ENCODE measurements at regions not wholly inside any gene's neighbourhood (a gene's known extent, or its start where the extent isn't known, plus 50 kb on each side); places are given as distances from the start of the nearest gene placed in this dataset.

GRCh38 chr9:81245254-81245956, 443.9 kb downstream of the TLE1 start:
- no peaks in the 10 kb centered on the region for H3K27me3 ChIP-seq

GRCh38 chr9:81244631-81245030, 444.7 kb downstream of the TLE1 start:
- no peak for DNase-seq (ENCODE audit: extremely low spot score in 2 of 2)
- TF ChIP-seq, protein P1, sequence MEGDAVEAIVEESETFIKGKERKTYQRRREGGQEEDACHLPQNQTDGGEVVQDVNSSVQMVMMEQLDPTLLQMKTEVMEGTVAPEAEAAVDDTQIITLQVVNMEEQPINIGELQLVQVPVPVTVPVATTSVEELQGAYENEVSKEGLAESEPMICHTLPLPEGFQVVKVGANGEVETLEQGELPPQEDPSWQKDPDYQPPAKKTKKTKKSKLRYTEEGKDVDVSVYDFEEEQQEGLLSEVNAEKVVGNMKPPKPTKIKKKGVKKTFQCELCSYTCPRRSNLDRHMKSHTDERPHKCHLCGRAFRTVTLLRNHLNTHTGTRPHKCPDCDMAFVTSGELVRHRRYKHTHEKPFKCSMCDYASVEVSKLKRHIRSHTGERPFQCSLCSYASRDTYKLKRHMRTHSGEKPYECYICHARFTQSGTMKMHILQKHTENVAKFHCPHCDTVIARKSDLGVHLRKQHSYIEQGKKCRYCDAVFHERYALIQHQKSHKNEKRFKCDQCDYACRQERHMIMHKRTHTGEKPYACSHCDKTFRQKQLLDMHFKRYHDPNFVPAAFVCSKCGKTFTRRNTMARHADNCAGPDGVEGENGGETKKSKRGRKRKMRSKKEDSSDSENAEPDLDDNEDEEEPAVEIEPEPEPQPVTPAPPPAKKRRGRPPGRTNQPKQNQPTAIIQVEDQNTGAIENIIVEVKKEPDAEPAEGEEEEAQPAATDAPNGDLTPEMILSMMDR (IDR thresholded peaks at IDR 0.05), result no peak
- TF ChIP-seq POLR2AphosphoS5 (IDR thresholded peaks at IDR 0.05; ENCODE audit: insufficient read depth in 1 of 2, low read depth in 1 of 2), result no peak
- no peak for TF ChIP-seq POLR2A (IDR thresholded peaks at IDR 0.05)
- Histone ChIP-seq H3K27me3 (no peaks in the 10 kb centered on the region), H3K4me1 (no peaks in the 10 kb centered on the region), H3K36me3 (no peaks in the 10 kb centered on the region), H3K4me3 (no peak overlapping the region), H3K27ac (no peak overlapping the region), H3K9me3 (no peaks in the 10 kb centered on the region)
- intact Hi-C loops (cut with DNase I), result no loop called here

More at GRCh38 chr9:81245254-81245956, 443.9 kb downstream of the TLE1 start:
- TF ChIP-seq, protein P1 (IDR thresholded peaks at IDR 0.05), result no peak
- no peak for TF ChIP-seq POLR2AphosphoS5 (IDR thresholded peaks at IDR 0.05; ENCODE audit: insufficient read depth in 1 of 2, low read depth in 1 of 2)
- no peak for TF ChIP-seq POLR2A (IDR thresholded peaks at IDR 0.05)
- no peaks in the 10 kb centered on the region for H3K9me3 ChIP-seq
- no peaks in the 10 kb centered on the region for H3K36me3 ChIP-seq
- no peaks in the 10 kb centered on the region for H3K4me1 ChIP-seq
- H3K27ac ChIP-seq, result no peak overlapping the region
- intact Hi-C loops (cut with DNase I), result no loop called here
- no peak overlapping the region for H3K4me3 ChIP-seq
- no peak for DNase-seq (ENCODE audit: extremely low spot score in 2 of 2)

GRCh38 chr9:81242866-81243265, 446.5 kb downstream of the TLE1 start:
- H3K27me3 ChIP-seq, result no peaks in the 10 kb centered on the region
- TF ChIP-seq, protein P1 (IDR thresholded peaks at IDR 0.05), result no peak
- no peak for TF ChIP-seq POLR2A (IDR thresholded peaks at IDR 0.05)
- no peak for TF ChIP-seq POLR2AphosphoS5 (IDR thresholded peaks at IDR 0.05; ENCODE audit: insufficient read depth in 1 of 2, low read depth in 1 of 2)
- no peaks in the 10 kb centered on the region for H3K9me3 ChIP-seq
- DNase-seq (ENCODE audit: extremely low spot score in 2 of 2), result no peak
- H3K36me3 ChIP-seq, result no peaks in the 10 kb centered on the region
- intact Hi-C loops (cut with DNase I), result no loop called here
- no peaks in the 10 kb centered on the region for H3K4me1 ChIP-seq
- no peak overlapping the region for H3K4me3 ChIP-seq
- no peak overlapping the region for H3K27ac ChIP-seq

- Histone ChIP-seq H3K9me3 (no peaks in the 10 kb centered on the region), H3K4me1 (no peaks in the 10 kb centered on the region), H3K27me3 (no peaks in the 10 kb centered on the region), H3K36me3 (no peaks in the 10 kb centered on the region), H3K4me3 (no peak overlapping the region), H3K27ac (no peak overlapping the region)
- DNase-seq (ENCODE audit: extremely low spot score in 2 of 2), result no peak
- TF ChIP-seq POLR2A (IDR thresholded peaks at IDR 0.05), result no peak
- no peak for TF ChIP-seq POLR2AphosphoS5 (IDR thresholded peaks at IDR 0.05; ENCODE audit: insufficient read depth in 1 of 2, low read depth in 1 of 2)
- TF ChIP-seq, protein P1 (IDR thresholded peaks at IDR 0.05), result no peak
- intact Hi-C loops (cut with DNase I), result no loop called here
Measured at GRCh38 chr9:81239388-81239787, 450.0 kb downstream of the TLE1 start.

- TF ChIP-seq, protein P1 (IDR thresholded peaks at IDR 0.05), result no peak
- TF ChIP-seq POLR2A (IDR thresholded peaks at IDR 0.05), result no peak
- no peak for TF ChIP-seq POLR2AphosphoS5 (IDR thresholded peaks at IDR 0.05; ENCODE audit: insufficient read depth in 1 of 2, low read depth in 1 of 2)
- no peak for DNase-seq (ENCODE audit: extremely low spot score in 2 of 2)
Measured at GRCh38 chr9:81237565-81238231, 451.6 kb downstream of the TLE1 start.

More at GRCh38 chr9:81237565-81238231, 451.6 kb downstream of the TLE1 start:
- H3K4me1 ChIP-seq, result no peaks in the 10 kb centered on the region
- no peaks in the 10 kb centered on the region for H3K27me3 ChIP-seq
- intact Hi-C loops (cut with DNase I), result no loop called here
- no peak overlapping the region for H3K27ac ChIP-seq
- H3K4me3 ChIP-seq, result no peak overlapping the region
- no peaks in the 10 kb centered on the region for H3K36me3 ChIP-seq
- no peaks in the 10 kb centered on the region for H3K9me3 ChIP-seq

All from vagina (tissue), 2 donors.